ENCODE measurements at regions not wholly inside any gene's neighbourhood (a gene's known extent, or its start where the extent isn't known, plus 50 kb on each side); places are given as distances from the start of the nearest gene placed in this dataset.

DNA sequence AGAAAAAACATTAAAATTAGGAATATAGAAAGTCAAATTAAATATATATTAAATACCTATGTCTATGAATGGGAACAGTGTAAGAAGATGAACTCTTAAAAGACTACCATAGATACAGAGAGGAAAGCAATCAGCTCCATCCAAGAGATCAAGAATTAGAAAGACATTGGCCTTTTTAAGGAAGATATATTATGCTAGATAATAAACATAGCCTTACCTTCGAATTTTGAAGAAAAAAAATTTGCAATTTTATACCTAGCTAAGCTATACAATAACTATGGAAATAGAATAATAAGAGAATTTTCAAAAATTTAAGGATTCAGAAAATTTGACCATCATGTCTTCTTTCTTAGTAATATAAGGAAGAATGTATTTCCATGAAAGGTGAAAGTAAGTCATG is 74.7 kb upstream of the MYT1L start:
- TF ChIP-seq, protein P1, sequence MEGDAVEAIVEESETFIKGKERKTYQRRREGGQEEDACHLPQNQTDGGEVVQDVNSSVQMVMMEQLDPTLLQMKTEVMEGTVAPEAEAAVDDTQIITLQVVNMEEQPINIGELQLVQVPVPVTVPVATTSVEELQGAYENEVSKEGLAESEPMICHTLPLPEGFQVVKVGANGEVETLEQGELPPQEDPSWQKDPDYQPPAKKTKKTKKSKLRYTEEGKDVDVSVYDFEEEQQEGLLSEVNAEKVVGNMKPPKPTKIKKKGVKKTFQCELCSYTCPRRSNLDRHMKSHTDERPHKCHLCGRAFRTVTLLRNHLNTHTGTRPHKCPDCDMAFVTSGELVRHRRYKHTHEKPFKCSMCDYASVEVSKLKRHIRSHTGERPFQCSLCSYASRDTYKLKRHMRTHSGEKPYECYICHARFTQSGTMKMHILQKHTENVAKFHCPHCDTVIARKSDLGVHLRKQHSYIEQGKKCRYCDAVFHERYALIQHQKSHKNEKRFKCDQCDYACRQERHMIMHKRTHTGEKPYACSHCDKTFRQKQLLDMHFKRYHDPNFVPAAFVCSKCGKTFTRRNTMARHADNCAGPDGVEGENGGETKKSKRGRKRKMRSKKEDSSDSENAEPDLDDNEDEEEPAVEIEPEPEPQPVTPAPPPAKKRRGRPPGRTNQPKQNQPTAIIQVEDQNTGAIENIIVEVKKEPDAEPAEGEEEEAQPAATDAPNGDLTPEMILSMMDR (conservative IDR thresholded peaks at IDR 0.05 in 1 of 2, IDR thresholded peaks at IDR 0.05 in 1 of 2; ENCODE audit: low read depth in 1 of 2, low read length in 2 of 2), result no peak
- TF ChIP-seq EZH2 (IDR thresholded peaks at IDR 0.05; ENCODE audit: low read length, missing control alignments), result no peak

Measured in fibroblast of lung (primary cell).